ENCODE measurements at regions not wholly inside any gene's neighbourhood (a gene's known extent, or its start where the extent isn't known, plus 50 kb on each side); places are given as distances from the start of the nearest gene placed in this dataset.
"Not testable (repeated sequence)": the region's sequence is repeated elsewhere in the genome, so short reads cannot be mapped to it uniquely, and the experiment has no call there.

GRCh38 chr6:5836597-5836996, 170.1 kb downstream of the NRN1 start:
- not testable (repeated sequence) for DNase-seq

GRCh38 chr6:5833120-5833519, 173.6 kb downstream of the NRN1 start:
- DNase-seq: no peak

GRCh38 chr6:5832668-5833067, 174.1 kb downstream of the NRN1 start:
- no peak for DNase-seq

GRCh38 chr6:5831219-5831862, 175.4 kb downstream of the NRN1 start:
- DNase-seq: not testable (repeated sequence)

- DNase-seq: no peak
These were observed 178.4 kb downstream of the NRN1 start for GRCh38 chr6:5828296-5828695.

- DNase-seq: no peak
These were observed 179.4 kb downstream of the NRN1 start for GRCh38 chr6:5827056-5827904.

- not testable (repeated sequence) for DNase-seq
These were observed 182.2 kb downstream of the NRN1 start for GRCh38 chr6:5824382-5824983.

All from DMS79 treated with DMSO at 0.1 percent for 48 hours (cell line).